ENCODE measurements at regions not wholly inside any gene's neighbourhood (a gene's known extent, or its start where the extent isn't known, plus 50 kb on each side); places are given as distances from the start of the nearest gene placed in this dataset.

DNA sequence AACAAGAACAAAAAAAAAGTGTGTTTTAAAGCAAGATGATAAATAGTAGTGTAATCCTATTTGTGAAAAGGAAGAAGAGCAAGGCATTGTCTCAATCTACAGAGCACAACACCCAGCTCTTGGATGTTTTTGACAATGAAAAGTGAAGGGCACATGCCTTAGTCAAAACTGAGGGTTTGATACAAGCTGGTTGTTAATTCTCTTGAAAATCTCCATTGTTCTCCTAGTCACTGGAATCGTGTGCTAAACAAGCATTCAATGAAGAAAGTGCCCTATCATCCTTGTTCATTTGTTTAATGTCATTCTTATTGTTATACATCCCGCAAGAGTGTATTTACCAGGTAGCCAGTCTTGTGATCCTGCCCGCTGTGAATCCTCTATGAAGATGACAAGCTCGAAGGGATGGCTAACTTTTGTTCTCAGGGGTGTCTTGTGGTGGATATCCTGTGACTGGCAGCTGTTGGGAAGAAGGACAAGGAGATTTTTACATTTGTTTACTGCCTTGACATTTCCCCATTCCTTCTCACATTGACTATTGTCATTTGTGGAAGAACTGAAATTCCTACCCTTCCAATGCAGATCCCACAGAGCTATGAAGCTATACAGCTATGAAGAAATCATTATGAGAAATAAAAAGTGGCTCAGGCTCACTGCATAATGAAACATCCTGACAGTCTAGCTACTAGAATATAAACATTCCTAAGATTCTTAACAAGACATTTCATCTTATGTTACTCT lies 175.9 kb downstream of the VGLL3 start:
- in situ Hi-C loops (cut with HindIII; ENCODE audit: low pct_unique_long_range_greater_than_20kb, low sequenced_read_pairs) (no loop called here), intact Hi-C loops (cut with micrococcal nuclease; ENCODE audit: unreplicated experiment) (no loop called here)
- DNase-seq (ENCODE audit: low read depth, low spot score) (no peak), ATAC-seq (no peak)
- TF ChIP-seq, protein P1, sequence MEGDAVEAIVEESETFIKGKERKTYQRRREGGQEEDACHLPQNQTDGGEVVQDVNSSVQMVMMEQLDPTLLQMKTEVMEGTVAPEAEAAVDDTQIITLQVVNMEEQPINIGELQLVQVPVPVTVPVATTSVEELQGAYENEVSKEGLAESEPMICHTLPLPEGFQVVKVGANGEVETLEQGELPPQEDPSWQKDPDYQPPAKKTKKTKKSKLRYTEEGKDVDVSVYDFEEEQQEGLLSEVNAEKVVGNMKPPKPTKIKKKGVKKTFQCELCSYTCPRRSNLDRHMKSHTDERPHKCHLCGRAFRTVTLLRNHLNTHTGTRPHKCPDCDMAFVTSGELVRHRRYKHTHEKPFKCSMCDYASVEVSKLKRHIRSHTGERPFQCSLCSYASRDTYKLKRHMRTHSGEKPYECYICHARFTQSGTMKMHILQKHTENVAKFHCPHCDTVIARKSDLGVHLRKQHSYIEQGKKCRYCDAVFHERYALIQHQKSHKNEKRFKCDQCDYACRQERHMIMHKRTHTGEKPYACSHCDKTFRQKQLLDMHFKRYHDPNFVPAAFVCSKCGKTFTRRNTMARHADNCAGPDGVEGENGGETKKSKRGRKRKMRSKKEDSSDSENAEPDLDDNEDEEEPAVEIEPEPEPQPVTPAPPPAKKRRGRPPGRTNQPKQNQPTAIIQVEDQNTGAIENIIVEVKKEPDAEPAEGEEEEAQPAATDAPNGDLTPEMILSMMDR (IDR thresholded peaks at IDR 0.05): no peak
- TF ChIP-seq SIN3A (IDR thresholded peaks at IDR 0.05; ENCODE audit: borderline replicate concordance, insufficient read depth, low read depth, low read length) (no peak), TCF7L2 (IDR thresholded peaks at IDR 0.05; ENCODE audit: low read depth, low read length) (no peak), POLR2AphosphoS5 (IDR thresholded peaks at IDR 0.05; ENCODE audit: low read depth, low read length) (no peak)
- TF ChIP-seq, protein P2, sequence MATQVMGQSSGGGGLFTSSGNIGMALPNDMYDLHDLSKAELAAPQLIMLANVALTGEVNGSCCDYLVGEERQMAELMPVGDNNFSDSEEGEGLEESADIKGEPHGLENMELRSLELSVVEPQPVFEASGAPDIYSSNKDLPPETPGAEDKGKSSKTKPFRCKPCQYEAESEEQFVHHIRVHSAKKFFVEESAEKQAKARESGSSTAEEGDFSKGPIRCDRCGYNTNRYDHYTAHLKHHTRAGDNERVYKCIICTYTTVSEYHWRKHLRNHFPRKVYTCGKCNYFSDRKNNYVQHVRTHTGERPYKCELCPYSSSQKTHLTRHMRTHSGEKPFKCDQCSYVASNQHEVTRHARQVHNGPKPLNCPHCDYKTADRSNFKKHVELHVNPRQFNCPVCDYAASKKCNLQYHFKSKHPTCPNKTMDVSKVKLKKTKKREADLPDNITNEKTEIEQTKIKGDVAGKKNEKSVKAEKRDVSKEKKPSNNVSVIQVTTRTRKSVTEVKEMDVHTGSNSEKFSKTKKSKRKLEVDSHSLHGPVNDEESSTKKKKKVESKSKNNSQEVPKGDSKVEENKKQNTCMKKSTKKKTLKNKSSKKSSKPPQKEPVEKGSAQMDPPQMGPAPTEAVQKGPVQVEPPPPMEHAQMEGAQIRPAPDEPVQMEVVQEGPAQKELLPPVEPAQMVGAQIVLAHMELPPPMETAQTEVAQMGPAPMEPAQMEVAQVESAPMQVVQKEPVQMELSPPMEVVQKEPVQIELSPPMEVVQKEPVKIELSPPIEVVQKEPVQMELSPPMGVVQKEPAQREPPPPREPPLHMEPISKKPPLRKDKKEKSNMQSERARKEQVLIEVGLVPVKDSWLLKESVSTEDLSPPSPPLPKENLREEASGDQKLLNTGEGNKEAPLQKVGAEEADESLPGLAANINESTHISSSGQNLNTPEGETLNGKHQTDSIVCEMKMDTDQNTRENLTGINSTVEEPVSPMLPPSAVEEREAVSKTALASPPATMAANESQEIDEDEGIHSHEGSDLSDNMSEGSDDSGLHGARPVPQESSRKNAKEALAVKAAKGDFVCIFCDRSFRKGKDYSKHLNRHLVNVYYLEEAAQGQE (IDR thresholded peaks at IDR 0.05; ENCODE audit: insufficient read depth in 1 of 2, low read depth in 2 of 2, low read length in 1 of 2): no peak
- ChIA-PET CTCF (no interaction called here), POLR2A (no interaction called here)
- no TSS peak for BruUV-seq (replicated peaks)
- H3K27me3 ChIP-seq (ENCODE audit: control insufficient read depth, insufficient read depth, low read length): no peaks in the 10 kb centered on the region
- H3K27ac ChIP-seq (ENCODE audit: low read length): no peak overlapping the region
- H3K36me3 ChIP-seq (ENCODE audit: control insufficient read depth, insufficient read depth, low read length): no peaks in the 10 kb centered on the region
- no peaks in the 10 kb centered on the region for H3K9me3 ChIP-seq (ENCODE audit: control insufficient read depth, insufficient read depth, low read depth, low read length)
- H3K4me1 ChIP-seq (ENCODE audit: control insufficient read depth, insufficient read depth, low read length): no peaks in the 10 kb centered on the region
- no peak overlapping the region for H3K4me3 ChIP-seq (ENCODE audit: low read depth in 2 of 2, low read length in 2 of 2)

- intact Hi-C loops (cut with micrococcal nuclease; ENCODE audit: unreplicated experiment): no loop called here
- POLR2A ChIA-PET: no interaction called here
- no TSS peak for BruUV-seq (replicated peaks)
- DNase-seq (ENCODE audit: low read depth, low spot score): no peak
- Histone ChIP-seq H3K27me3 (ENCODE audit: control insufficient read depth, insufficient read depth, low read length) (no peaks in the 10 kb centered on the region), H3K36me3 (ENCODE audit: control insufficient read depth, insufficient read depth, low read length) (no peaks in the 10 kb centered on the region), H3K4me1 (ENCODE audit: control insufficient read depth, insufficient read depth, low read length) (no peaks in the 10 kb centered on the region), H3K27ac (ENCODE audit: low read length) (no peak overlapping the region), H3K4me3 (ENCODE audit: low read depth in 2 of 2, low read length in 2 of 2) (no peak overlapping the region), H3K9me3 (ENCODE audit: control insufficient read depth, insufficient read depth, low read depth, low read length) (no peaks in the 10 kb centered on the region)
- CTCF ChIA-PET: no interaction called here
- TF ChIP-seq SIN3A (IDR thresholded peaks at IDR 0.05; ENCODE audit: borderline replicate concordance, insufficient read depth, low read depth, low read length) (no peak), TCF7L2 (IDR thresholded peaks at IDR 0.05; ENCODE audit: low read depth, low read length) (no peak), POLR2AphosphoS5 (IDR thresholded peaks at IDR 0.05; ENCODE audit: low read depth, low read length) (no peak)
- TF ChIP-seq, protein P2 (IDR thresholded peaks at IDR 0.05; ENCODE audit: insufficient read depth in 1 of 2, low read depth in 2 of 2, low read length in 1 of 2): no peak
- TF ChIP-seq, protein P1 (IDR thresholded peaks at IDR 0.05): no peak
- in situ Hi-C loops (cut with HindIII; ENCODE audit: low pct_unique_long_range_greater_than_20kb, low sequenced_read_pairs): no loop called here
- ATAC-seq: no peak
Observed at GRCh38 chr3:86814321-86814720, 176.6 kb downstream of the VGLL3 start.

Data from Panc1 (cell line).